Body of pancreas (tissue), 4 donors: ENCODE measurements at regions not wholly inside any gene's neighbourhood (a gene's known extent, or its start where the extent isn't known, plus 50 kb on each side); places are given as distances from the start of the nearest gene placed in this dataset.

Experiments
- ATAC-seq: fragments of 150-250 bp; one replicate; pipeline ENCODE4 v1.9.1; 2016
- DNase-seq, 4 donors: peaks; one replicate each; pipeline ENCODE4 v3.0.0-alpha.2; 2019
- H3K27ac ChIP-seq, 4 donors: fragments of 200-600 bp; sonication (generic); 1 replicate in 3 of 4; 2 replicates in 1 of 4; pipeline versions ENCODE4 v1.5.1 to v1.6.1; 2016 to 2019; ENCODE audit warnings: mild to moderate bottlenecking in 1 of 4, mixed read lengths in 1 of 4, moderate library complexity in 1 of 4
- H3K27me3 ChIP-seq, 2 donors: fragments of 200-600 bp; sonication (generic); one replicate each; pipeline ENCODE4 v1.6.0; 2016; ENCODE audit warnings: mild to moderate bottlenecking in 1 of 2
- H3K36me3 ChIP-seq, 2 donors: fragments of 200-600 bp; sonication (generic); replicated peaks in 1 of 2; 2 replicates each; pipeline ENCODE4 v1.5.1; 2016; ENCODE audit warnings: low read depth in 2 of 2; ENCODE audit not compliant: insufficient read depth in 1 of 2
- H3K4me1 ChIP-seq: fragments of 200-600 bp; sonication (generic); one replicate; pipeline ENCODE4 v1.6.0; 2016
- H3K4me3 ChIP-seq, 2 donors: fragments of 200-600 bp; sonication (generic); 1 replicate in 1 of 2; 2 replicates in 1 of 2; pipeline ENCODE4 v1.5.1; 2016 to 2019
- H3K9me3 ChIP-seq, 3 donors: fragments of 200-600 bp; sonication (generic); 1 replicate in 2 of 3; 2 replicates in 1 of 3; pipeline ENCODE4 v1.5.1; 2016
- CTCF ChIP-seq, 7 experiments: fragments of 450-650 bp in 4 of 7; fragments of 200-600 bp in 3 of 7; sonication (generic) in 3 of 7; IDR thresholded peaks; one replicate each; pipeline ENCODE4 v1.5.1; 2016 to 2019; ENCODE audit warnings: antibody characterized with exemption in 7 of 7
- POLR2A ChIP-seq, 3 donors: fragments of 450-650 bp; IDR thresholded peaks; one replicate each; pipeline ENCODE4 v1.6.1; 2016; ENCODE audit warnings: antibody characterized with exemption in 3 of 3, mild to moderate bottlenecking in 2 of 3
- WGBS, 2 donors: methylation state at CpG; one replicate each; pipeline ENCODE4 v1.1.5; 2017; 5-methylcytosine and 5-hydroxymethylcytosine counted together
- intact Hi-C: fragments of 100-400 bp; cut with DNase I; formaldehyde crosslinking; loops from one replicate; pipeline ENCODE4 v1.15.1; 2023

GRCh38 chr6:44006123-44006871 is 121.0 kb downstream of the MRPL14 start:
- Histone ChIP-seq H3K36me3 (no peaks in the 10 kb centered on the region), H3K4me1 (peaks cover 48% of the 10 kb centered on the region), H3K27me3 (no peaks in the 10 kb centered on the region), H3K9me3 (no peaks in the 10 kb centered on the region), H3K4me3 (no peak overlapping the region), H3K27ac (no peak overlapping the region)
- TF ChIP-seq CTCF (IDR thresholded peaks at IDR 0.05), result no peak
- DNase-seq, result no peak
- intact Hi-C loops, result no loop called here
- WGBS, 2 donors, result 87 to 88% methylated on average over 6 to 7 of the region's 7 CpGs
- no peak for ATAC-seq

GRCh38 chr6:44005507-44005903 is 121.7 kb downstream of the MRPL14 start:
- Histone ChIP-seq H3K27ac (no peak overlapping the region), H3K36me3 (no peaks in the 10 kb centered on the region), H3K4me1 (peaks cover 55% of the 10 kb centered on the region), H3K4me3 (no peak overlapping the region), H3K9me3 (no peaks in the 10 kb centered on the region), H3K27me3 (no peaks in the 10 kb centered on the region)
- TF ChIP-seq POLR2A (IDR thresholded peaks at IDR 0.05) (no peak), CTCF (IDR thresholded peaks at IDR 0.05) (no peak)
- intact Hi-C loops, result no loop called here
- ATAC-seq, result no peak
- 38 to 40% methylated on average over 3 of the region's 3 CpGs for WGBS, 2 donors
- no peak for DNase-seq

- ATAC-seq (no peak), DNase-seq (peak; percentile 35 to 66 (median 49))
- no peaks in the 10 kb centered on the region for H3K27me3 ChIP-seq
- peaks cover 53% of the 10 kb centered on the region for H3K4me1 ChIP-seq
- intact Hi-C loops, result no loop called here
- 44 to 77% methylated on average over 3 to 7 of the region's 7 CpGs for WGBS, 2 donors
- TF ChIP-seq CTCF (IDR thresholded peaks at IDR 0.05), result peak in 6 of 7 experiments; percentile 5 to 51 (median 26)
- no peak for TF ChIP-seq POLR2A (IDR thresholded peaks at IDR 0.05)
- H3K9me3 ChIP-seq, result no peaks in the 10 kb centered on the region
- H3K36me3 ChIP-seq, result no peaks in the 10 kb centered on the region
- peak overlapping the region in 2 of 4 donors; percentile 86 to 88 for H3K27ac ChIP-seq
- H3K4me3 ChIP-seq, result no peak overlapping the region
Observed at GRCh38 chr6:44004625-44005506, 122.4 kb downstream of the MRPL14 start.

- intact Hi-C loops, result no loop called here
- Histone ChIP-seq H3K36me3 (no peaks in the 10 kb centered on the region), H3K4me3 (no peak overlapping the region), H3K9me3 (no peaks in the 10 kb centered on the region), H3K4me1 (peaks cover 52% of the 10 kb centered on the region), H3K27me3 (no peaks in the 10 kb centered on the region), H3K27ac (peak overlapping the region in 3 of 4 donors; percentile 86 to 90 (median 88))
- TF ChIP-seq CTCF (IDR thresholded peaks at IDR 0.05) (no peak), POLR2A (IDR thresholded peaks at IDR 0.05) (no peak)
- 83 to 84% methylated on average over 9 of the region's 9 CpGs for WGBS, 2 donors
- ATAC-seq, result no peak
- no peak for DNase-seq
Observed at GRCh38 chr6:44004136-44004535, 123.1 kb downstream of the MRPL14 start.
